ENCODE measurements at regions not wholly inside any gene's neighbourhood (a gene's known extent, or its start where the extent isn't known, plus 50 kb on each side); places are given as distances from the start of the nearest gene placed in this dataset.

GRCh38 chr2:57859755-57860154 is 186.9 kb upstream of the VRK2 start:
- no peak for TF ChIP-seq POLR2A (IDR thresholded peaks at IDR 0.05)
- no peak for TF ChIP-seq CTCF (IDR thresholded peaks at IDR 0.05)
- TF ChIP-seq POLR2AphosphoS5 (IDR thresholded peaks at IDR 0.05) = no peak
